A549 (cell line): ENCODE measurements at regions not wholly inside any gene's neighbourhood (a gene's known extent, or its start where the extent isn't known, plus 50 kb on each side); places are given as distances from the start of the nearest gene placed in this dataset.

ENCODE experiments used
- ATAC-seq, 2 experiments: fragments of 200-7000 bp in 1 of 2; fragments of >200 bp in 1 of 2; cut with Nextera tagmentation in 1 of 2; cut with Tn5 transposase in 1 of 2; 3 replicates each; pipeline versions ENCODE4 v1.8.0 to v1.9.1; 2018 to 2020; ENCODE audit warnings: mild to moderate bottlenecking in 1 of 2, moderate library complexity in 1 of 2
- CTCF ChIA-PET: fragments of 300-600 bp; sonication (Branson Sonifier 250); formaldehyde crosslinking; extraction: SDS; loops from one replicate; lab custom pipeline; 2021; ENCODE audit warnings: antibody characterized with exemption, inconsistent platforms; lab: Yijun Ruan, JAX
- POLR2A ChIA-PET: fragments of 350-600 bp; formaldehyde crosslinking; extraction: SDS; loops from one replicate; lab custom pipeline; 2021; ENCODE audit warnings: antibody characterized with exemption, inconsistent platforms; lab: Yijun Ruan, JAX
- DNase-seq, 2 experiments: peaks; one replicate each; pipeline versions ENCODE4 v3.0.0 to v3.0.0-alpha.2; 2011 to 2016; ENCODE audit warnings: low read depth in 1 of 2, low spot score in 1 of 2
- FAIRE-seq: peaks from 2 replicates; lab custom pipeline; 2011; peaks lifted over from hg19 to GRCh38; lab: Jason Lieb, UNC
- H3K27ac ChIP-seq, 2 experiments: fragments of >200 bp; sonication (Bioruptor Twin); formaldehyde crosslinking; 3 replicates each; pipeline ENCODE4 v1.5.1; 2016 to 2017
- H3K4me1 ChIP-seq: fragments of >200 bp; sonication (Bioruptor Twin); formaldehyde crosslinking; 3 replicates; pipeline ENCODE4 v1.6.1; 2016
- H3K4me2 ChIP-seq: fragments of >200 bp; sonication (Bioruptor Twin); formaldehyde crosslinking; 3 replicates; pipeline ENCODE4 v1.6.1; 2016
- H3K4me3 ChIP-seq: fragments of >200 bp; sonication (Bioruptor Twin); formaldehyde crosslinking; 3 replicates; pipeline ENCODE4 v1.5.1; 2016
- H3K9me3 ChIP-seq: fragments of >200 bp; sonication (Bioruptor Twin); formaldehyde crosslinking; 3 replicates; pipeline ENCODE4 v1.6.1; 2016
- ATOH8 ChIP-seq: fragments of 250-450 bp; sonication (Bioruptor Pico); IDR thresholded peaks from 2 replicates; pipeline ENCODE4 v1.5.0; 2020; ENCODE audit warnings: low read depth, mild to moderate bottlenecking, moderate library complexity
- BHLHE40 ChIP-seq: IDR thresholded peaks from 2 replicates; pipeline ENCODE4 v1.6.1; 2012; ENCODE audit warnings: low read depth, low read length, inconsistent platforms
- CEBPB ChIP-seq, 2 experiments: fragments of >200 bp in 1 of 2; sonication (Bioruptor Twin) in 1 of 2; formaldehyde crosslinking in 1 of 2; IDR thresholded peaks; 2 replicates each; pipeline ENCODE4 v1.6.1; 2012 to 2016
- CHD2 ChIP-seq: fragments of 150-350 bp; IDR thresholded peaks from 2 replicates; pipeline ENCODE4 v1.6.1; 2014; ENCODE audit warnings: low read length; ENCODE audit not compliant: partially characterized antibody
- EHF ChIP-seq: fragments of 250-450 bp; sonication (Bioruptor Pico); IDR thresholded peaks from 2 replicates; pipeline ENCODE4 v1.5.0; 2020; ENCODE audit warnings: mild to moderate bottlenecking
- EHMT2 ChIP-seq: fragments of 200-600 bp; sonication (generic); IDR thresholded peaks from 2 replicates; pipeline ENCODE4 v1.6.1; 2016; ENCODE audit warnings: antibody characterized with exemption, low read depth, mild to moderate bottlenecking, moderate library complexity
- FOSB ChIP-seq: fragments of 250-450 bp; sonication (Bioruptor Pico); IDR thresholded peaks from 2 replicates; pipeline ENCODE4 v1.5.0; 2020; ENCODE audit warnings: mild to moderate bottlenecking, moderate library complexity
- HES2 ChIP-seq: fragments of >200 bp; sonication (Bioruptor Twin); formaldehyde crosslinking; IDR thresholded peaks from 2 replicates; pipeline ENCODE4 v1.6.1; 2016
- HOXA7 ChIP-seq: fragments of 250-450 bp; sonication (Bioruptor Pico); IDR thresholded peaks from 2 replicates; pipeline ENCODE4 v1.5.0; 2020; ENCODE audit warnings: mild to moderate bottlenecking, moderate library complexity
- HOXB5 ChIP-seq: fragments of 250-450 bp; sonication (Bioruptor Pico); IDR thresholded peaks from 2 replicates; pipeline ENCODE4 v1.5.0; 2020; ENCODE audit warnings: mild to moderate bottlenecking, moderate library complexity
- KDM5A ChIP-seq: fragments of 200-600 bp; sonication (generic); IDR thresholded peaks from 2 replicates; pipeline ENCODE4 v1.6.1; 2016; ENCODE audit warnings: antibody characterized with exemption, mild to moderate bottlenecking
- MAZ ChIP-seq: fragments of 150-350 bp; IDR thresholded peaks from 2 replicates; pipeline ENCODE4 v1.6.1; 2014; ENCODE audit warnings: antibody characterized with exemption, low read depth, low read length, borderline replicate concordance
- NPAS2 ChIP-seq: fragments of 250-450 bp; sonication (Bioruptor Pico); IDR thresholded peaks from 2 replicates; pipeline ENCODE4 v1.8.0; 2022; ENCODE audit warnings: mild to moderate bottlenecking, moderate library complexity, borderline replicate concordance
- POLR2A ChIP-seq: IDR thresholded peaks from 2 replicates; pipeline ENCODE4 v1.6.1; 2012; ENCODE audit warnings: mild to moderate bottlenecking, low read length
- POLR2AphosphoS2 ChIP-seq: conservative IDR thresholded peaks from 2 replicates; pipeline ENCODE4 v1.6.1; 2012; ENCODE audit warnings: low read length, improper control_type of control experiment, inconsistent platforms
- RARB ChIP-seq: fragments of 250-450 bp; sonication (Bioruptor Pico); IDR thresholded peaks from 2 replicates; pipeline ENCODE4 v1.8.0; 2021; ENCODE audit warnings: mild to moderate bottlenecking, moderate library complexity
- RFX5 ChIP-seq: fragments of 450-650 bp; IDR thresholded peaks from 2 replicates; pipeline ENCODE4 v1.7.1; 2014; ENCODE audit warnings: antibody characterized with exemption, mild to moderate bottlenecking, moderate library complexity
- SREBF2 ChIP-seq: fragments of 450-650 bp; IDR thresholded peaks from 2 replicates; pipeline ENCODE4 v1.6.1; 2014; ENCODE audit warnings: mild to moderate bottlenecking, moderate library complexity
- ZC3H11A ChIP-seq: fragments of 450-650 bp; IDR thresholded peaks from 2 replicates; pipeline ENCODE4 v1.6.1; 2014; ENCODE audit warnings: antibody characterized with exemption, mild to moderate bottlenecking
- ZFP36 ChIP-seq: fragments of 450-650 bp; IDR thresholded peaks from 2 replicates; pipeline ENCODE4 v1.6.1; 2014; ENCODE audit warnings: borderline replicate concordance; ENCODE audit not compliant: partially characterized antibody
- ZNF302 ChIP-seq: fragments of 250-450 bp; sonication (Bioruptor Pico); IDR thresholded peaks from 2 replicates; pipeline ENCODE4 v1.9.0; 2021; ENCODE audit warnings: inconsistent platforms, mild to moderate bottlenecking, moderate library complexity
- WGBS: methylation state at CpG from one replicate; pipeline ENCODE4 v1.1.6; 2017; ENCODE audit errors: missing lambda C conversion rate; 5-methylcytosine and 5-hydroxymethylcytosine counted together
- TF ChIP-seq, protein P1 (sequence below): IDR thresholded peaks from 2 replicates; pipeline ENCODE4 v1.6.1; 2012; ENCODE audit warnings: low read depth, borderline replicate concordance
- TF ChIP-seq, protein P2 (sequence below): fragments of 150-350 bp; IDR thresholded peaks from 2 replicates; pipeline ENCODE4 v1.6.1; 2014; ENCODE audit warnings: low read depth, mild to moderate bottlenecking, low read length

- WGBS = 2% methylated on average over 4 of the region's 4 CpGs
- H3K4me1 ChIP-seq = no peaks in the 10 kb centered on the region
- no peak for ATAC-seq
These were observed 130.9 kb upstream of the AJAP1 start for GRCh38 chr1:4523551-4523950.

GRCh38 chr1:4526747-4527146 lies 127.7 kb upstream of the AJAP1 start:
- Histone ChIP-seq H3K4me3 (no peak overlapping the region), H3K27ac (no peak overlapping the region), H3K4me2 (no peak overlapping the region), H3K4me1 (no peaks in the 10 kb centered on the region), H3K9me3 (no peaks in the 10 kb centered on the region)
- 1% methylated on average over 8 of the region's 8 CpGs for WGBS
- POLR2A ChIA-PET = no interaction called here
- ATAC-seq (no peak), DNase-seq (no peak), FAIRE-seq (no peak)
- CTCF ChIA-PET = no interaction called here
- no peak for TF ChIP-seq MAZ
- TF ChIP-seq ZFP36 = no peak
- no peak for TF ChIP-seq KDM5A
- no peak for TF ChIP-seq ZNF302
- TF ChIP-seq EHMT2 = no peak
- no peak for TF ChIP-seq POLR2A
- TF ChIP-seq HOXA7 (CRISPR knock-in tag) = no peak
- TF ChIP-seq, protein P1, sequence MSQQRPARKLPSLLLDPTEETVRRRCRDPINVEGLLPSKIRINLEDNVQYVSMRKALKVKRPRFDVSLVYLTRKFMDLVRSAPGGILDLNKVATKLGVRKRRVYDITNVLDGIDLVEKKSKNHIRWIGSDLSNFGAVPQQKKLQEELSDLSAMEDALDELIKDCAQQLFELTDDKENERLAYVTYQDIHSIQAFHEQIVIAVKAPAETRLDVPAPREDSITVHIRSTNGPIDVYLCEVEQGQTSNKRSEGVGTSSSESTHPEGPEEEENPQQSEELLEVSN = no peak
- TF ChIP-seq ZC3H11A = no peak
- TF ChIP-seq ATOH8 (CRISPR knock-in tag) = no peak
- TF ChIP-seq CHD2 = no peak
- no peak for TF ChIP-seq HOXB5 (CRISPR knock-in tag)

More at GRCh38 chr1:4523551-4523950, 130.9 kb upstream of the AJAP1 start:
- FAIRE-seq (no peak), DNase-seq (no peak)
- H3K4me2 ChIP-seq = no peak overlapping the region
- CTCF ChIA-PET = no interaction called here
- no peak overlapping the region for H3K4me3 ChIP-seq
- no peak overlapping the region for H3K27ac ChIP-seq
- POLR2A ChIA-PET = no interaction called here
- H3K9me3 ChIP-seq = no peaks in the 10 kb centered on the region
- no peak for TF ChIP-seq NPAS2 (CRISPR knock-in tag)
- TF ChIP-seq ATOH8 (CRISPR knock-in tag) = no peak
- no peak for TF ChIP-seq HOXA7 (CRISPR knock-in tag)
- no peak for TF ChIP-seq EHF (CRISPR knock-in tag)
- no peak for TF ChIP-seq POLR2AphosphoS2
- no peak for TF ChIP-seq BHLHE40
- TF ChIP-seq, protein P2, sequence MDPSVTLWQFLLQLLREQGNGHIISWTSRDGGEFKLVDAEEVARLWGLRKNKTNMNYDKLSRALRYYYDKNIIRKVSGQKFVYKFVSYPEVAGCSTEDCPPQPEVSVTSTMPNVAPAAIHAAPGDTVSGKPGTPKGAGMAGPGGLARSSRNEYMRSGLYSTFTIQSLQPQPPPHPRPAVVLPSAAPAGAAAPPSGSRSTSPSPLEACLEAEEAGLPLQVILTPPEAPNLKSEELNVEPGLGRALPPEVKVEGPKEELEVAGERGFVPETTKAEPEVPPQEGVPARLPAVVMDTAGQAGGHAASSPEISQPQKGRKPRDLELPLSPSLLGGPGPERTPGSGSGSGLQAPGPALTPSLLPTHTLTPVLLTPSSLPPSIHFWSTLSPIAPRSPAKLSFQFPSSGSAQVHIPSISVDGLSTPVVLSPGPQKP = no peak
- TF ChIP-seq RFX5 = no peak
- no peak for TF ChIP-seq RARB (CRISPR knock-in tag)
- no peak for TF ChIP-seq CEBPB (IDR thresholded peaks at IDR 0.05)
- no peak for TF ChIP-seq SREBF2
- no peak for TF ChIP-seq HES2
- TF ChIP-seq FOSB = no peak
